Upper lobe of right lung (tissue), 1 donor: ENCODE measurements at regions not wholly inside any gene's neighbourhood (a gene's known extent, or its start where the extent isn't known, plus 50 kb on each side); places are given as distances from the start of the nearest gene placed in this dataset.
A peak's percentile ranks its signal among the peaks of the same experiment; 100 is the strongest.

Source experiments
- ATAC-seq: fragments of 200-7000 bp; cut with Tn5 transposase; one replicate; pipeline ENCODE4 v1.9.1; 2020; ENCODE audit warnings: mild to moderate bottlenecking, moderate library complexity
- DNase-seq: peaks from one replicate; pipeline ENCODE4 v3.0.0-alpha.2; 2020
- H3K27ac ChIP-seq: fragments of 200-600 bp; one replicate; pipeline ENCODE4 v1.8.0; 2022
- H3K27me3 ChIP-seq: fragments of 200-600 bp; one replicate; pipeline ENCODE4 v1.8.0; 2022; ENCODE audit warnings: mild to moderate bottlenecking
- H3K36me3 ChIP-seq: fragments of 200-600 bp; one replicate; pipeline ENCODE4 v1.8.0; 2022
- H3K4me1 ChIP-seq: fragments of 200-600 bp; one replicate; pipeline ENCODE4 v1.8.0; 2022
- H3K4me3 ChIP-seq: fragments of 200-600 bp; one replicate; pipeline ENCODE4 v1.8.0; 2022; ENCODE audit warnings: mild to moderate bottlenecking
- H3K9me3 ChIP-seq: fragments of 200-600 bp; one replicate; pipeline ENCODE4 v1.8.0; 2022
- CTCF ChIP-seq: fragments of 200-600 bp; IDR thresholded peaks from one replicate; pipeline ENCODE4 v1.8.0; 2022; ENCODE audit warnings: antibody characterized with exemption
- intact Hi-C: fragments of 100-400 bp; cut with DNase I; formaldehyde crosslinking; loops from one replicate; pipeline ENCODE4 v1.11.0; 2022
- donor health status: DM: no; HTN: yes; CAD: no; lungs with severe emphysema.

GRCh38 chr2:162916286-162916801 lies 77.8 kb upstream of the KCNH7 start:
- Histone ChIP-seq H3K4me3 (no peak overlapping the region), H3K36me3 (no peaks in the 10 kb centered on the region), H3K27ac (no peak overlapping the region), H3K4me1 (no peaks in the 10 kb centered on the region), H3K9me3 (no peaks in the 10 kb centered on the region), H3K27me3 (no peaks in the 10 kb centered on the region)
- intact Hi-C loops, result no loop called here
- TF ChIP-seq CTCF, result no peak
- DNase-seq, result no peak
- peak; percentile 23 for ATAC-seq

GRCh38 chr2:162915858-162916257 lies 77.3 kb upstream of the KCNH7 start:
- ATAC-seq (no peak), DNase-seq (no peak)
- H3K4me3 ChIP-seq, result no peak overlapping the region
- no peaks in the 10 kb centered on the region for H3K4me1 ChIP-seq
- no peaks in the 10 kb centered on the region for H3K27me3 ChIP-seq
- intact Hi-C loops, result no loop called here
- H3K9me3 ChIP-seq, result no peaks in the 10 kb centered on the region
- no peaks in the 10 kb centered on the region for H3K36me3 ChIP-seq
- H3K27ac ChIP-seq, result no peak overlapping the region
- TF ChIP-seq CTCF, result no peak

GRCh38 chr2:162914161-162914560 lies 75.6 kb upstream of the KCNH7 start:
- Histone ChIP-seq H3K9me3 (no peaks in the 10 kb centered on the region), H3K4me1 (no peaks in the 10 kb centered on the region), H3K36me3 (no peaks in the 10 kb centered on the region), H3K27ac (no peak overlapping the region), H3K4me3 (no peak overlapping the region), H3K27me3 (no peaks in the 10 kb centered on the region)
- no peak for DNase-seq
- TF ChIP-seq CTCF, result no peak
- ATAC-seq, result no peak
- intact Hi-C loops, result no loop called here

GRCh38 chr2:162912787-162913186 lies 74.2 kb upstream of the KCNH7 start:
- no peak for ATAC-seq
- intact Hi-C loops, result no loop called here
- Histone ChIP-seq H3K27me3 (no peaks in the 10 kb centered on the region), H3K27ac (no peak overlapping the region), H3K4me3 (no peak overlapping the region), H3K36me3 (no peaks in the 10 kb centered on the region), H3K4me1 (no peaks in the 10 kb centered on the region), H3K9me3 (no peaks in the 10 kb centered on the region)
- TF ChIP-seq CTCF, result no peak
- no peak for DNase-seq

- H3K27me3 ChIP-seq, result no peaks in the 10 kb centered on the region
- H3K9me3 ChIP-seq, result no peaks in the 10 kb centered on the region
- H3K36me3 ChIP-seq, result no peaks in the 10 kb centered on the region
- no peaks in the 10 kb centered on the region for H3K4me1 ChIP-seq
- no peak for TF ChIP-seq CTCF
- H3K4me3 ChIP-seq, result no peak overlapping the region
- no peak for ATAC-seq
- H3K27ac ChIP-seq, result no peak overlapping the region
- intact Hi-C loops, result no loop called here
- DNase-seq, result no peak
Measured at GRCh38 chr2:162908567-162908966, 70.0 kb upstream of the KCNH7 start.

- no peaks in the 10 kb centered on the region for H3K36me3 ChIP-seq
- H3K4me3 ChIP-seq, result no peak overlapping the region
- no peak overlapping the region for H3K27ac ChIP-seq
- no peaks in the 10 kb centered on the region for H3K27me3 ChIP-seq
- ATAC-seq, result peak; percentile 76
- DNase-seq, result no peak
- intact Hi-C loops, result no loop called here
- TF ChIP-seq CTCF, result peak; percentile 64
- H3K4me1 ChIP-seq, result no peaks in the 10 kb centered on the region
- no peaks in the 10 kb centered on the region for H3K9me3 ChIP-seq
Measured at GRCh38 chr2:162890690-162891311, 52.2 kb upstream of the KCNH7 start.
